Ramos (cell line): ENCODE measurements at regions not wholly inside any gene's neighbourhood (a gene's known extent, or its start where the extent isn't known, plus 50 kb on each side); places are given as distances from the start of the nearest gene placed in this dataset.
"Not testable (repeated sequence)": the region's sequence is repeated elsewhere in the genome, so short reads cannot be mapped to it uniquely, and the experiment has no call there.

Experiments used
- in situ Hi-C: fragments of 300-500 bp; cut with MboI; formaldehyde crosslinking; loops from one replicate; pipeline ENCODE4 v1.14.3; 2022; ENCODE audit warnings: low sequenced_read_pairs; ENCODE audit not compliant: unreplicated experiment

GRCh38 chr2:89786642-89787041 is 1095.2 kb downstream of the RPIA start:
- in situ Hi-C loops, result not testable (repeated sequence)

- in situ Hi-C loops, result not testable (repeated sequence)
These were observed 1104.1 kb downstream of the RPIA start for GRCh38 chr2:89795530-89795929.

GRCh38 chr2:89797320-89798038 is 1106.0 kb downstream of the RPIA start:
- in situ Hi-C loops, result no loop called here

GRCh38 chr2:89801207-89801606 is 1109.7 kb downstream of the RPIA start:
- in situ Hi-C loops, result not testable (repeated sequence)

- in situ Hi-C loops, result not testable (repeated sequence)
These were observed 1114.9 kb downstream of the RPIA start for GRCh38 chr2:89806363-89806762.

- in situ Hi-C loops, result no loop called here
These were observed 1119.8 kb downstream of the RPIA start for GRCh38 chr2:89811295-89811694.

GRCh38 chr2:89811910-89812309 is 1120.4 kb downstream of the RPIA start:
- in situ Hi-C loops, result not testable (repeated sequence)

GRCh38 chr2:89814359-89814758 is 1122.9 kb downstream of the RPIA start:
- in situ Hi-C loops, result not testable (repeated sequence)

- in situ Hi-C loops, result no loop called here
These were observed 1127.4 kb downstream of the RPIA start for GRCh38 chr2:89818873-89819272.

- in situ Hi-C loops, result no loop called here
These were observed 1128.3 kb downstream of the RPIA start for GRCh38 chr2:89819809-89820208.

GRCh38 chr2:89820248-89820647 is 1128.8 kb downstream of the RPIA start:
- in situ Hi-C loops, result no loop called here

- in situ Hi-C loops, result no loop called here
These were observed 1130.0 kb downstream of the RPIA start for GRCh38 chr2:89821455-89821945.

- in situ Hi-C loops, result not testable (repeated sequence)
These were observed 1130.9 kb downstream of the RPIA start for GRCh38 chr2:89822342-89822741.

GRCh38 chr2:89823556-89823955 is 1132.1 kb downstream of the RPIA start:
- in situ Hi-C loops, result no loop called here

GRCh38 chr2:89825034-89825433 is 1133.6 kb downstream of the RPIA start:
- in situ Hi-C loops, result no loop called here

- in situ Hi-C loops, result not testable (repeated sequence)
These were observed 1135.3 kb downstream of the RPIA start for GRCh38 chr2:89826741-89827140.

- in situ Hi-C loops, result not testable (repeated sequence)
These were observed 1136.4 kb downstream of the RPIA start for GRCh38 chr2:89827829-89828228.

- in situ Hi-C loops, result not testable (repeated sequence)
These were observed 1136.9 kb downstream of the RPIA start for GRCh38 chr2:89828416-89828815.

GRCh38 chr2:89828961-89829631 is 1137.6 kb downstream of the RPIA start:
- in situ Hi-C loops, result not testable (repeated sequence)

GRCh38 chr2:89829828-89830227 is 1138.4 kb downstream of the RPIA start:
- in situ Hi-C loops, result no loop called here

GRCh38 chr2:89830341-89831218 is 1139.1 kb downstream of the RPIA start:
- in situ Hi-C loops, result not testable (repeated sequence)
